NCI-H345 treated with DMSO at 0.1 percent for 48 hours (cell line): ENCODE measurements at regions not wholly inside any gene's neighbourhood (a gene's known extent, or its start where the extent isn't known, plus 50 kb on each side); places are given as distances from the start of the nearest gene placed in this dataset.
A peak's percentile ranks its signal among the peaks of the same experiment; 100 is the strongest.

Experiments
- DNase-seq: peaks from one replicate; lab custom pipeline; 2025; ENCODE audit not compliant: unreplicated experiment; lab: John Stamatoyannopoulos, UW

DNA sequence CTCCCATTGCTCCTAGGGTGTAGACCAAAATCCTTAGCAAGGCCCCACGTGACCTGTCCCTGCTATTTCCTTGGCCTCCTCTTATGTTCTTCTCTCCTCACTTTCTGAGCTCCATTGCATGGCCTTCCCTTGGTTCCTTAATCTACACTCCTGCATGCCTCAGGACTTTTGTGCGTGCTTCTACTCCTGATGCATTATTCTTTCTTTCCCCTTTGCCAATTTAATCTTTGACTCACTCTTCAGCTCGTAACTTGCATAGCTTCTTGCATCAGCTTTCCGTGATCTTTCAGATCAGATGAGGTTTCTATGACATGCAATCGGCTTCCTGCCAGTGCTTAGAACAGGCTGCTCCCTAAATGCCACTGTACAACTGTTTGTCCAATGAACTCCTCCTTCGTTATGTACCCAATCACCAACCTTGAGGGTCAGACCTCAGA is 261.6 kb upstream of the CADM1 start:
- DNase-seq, result no peak

DNA sequence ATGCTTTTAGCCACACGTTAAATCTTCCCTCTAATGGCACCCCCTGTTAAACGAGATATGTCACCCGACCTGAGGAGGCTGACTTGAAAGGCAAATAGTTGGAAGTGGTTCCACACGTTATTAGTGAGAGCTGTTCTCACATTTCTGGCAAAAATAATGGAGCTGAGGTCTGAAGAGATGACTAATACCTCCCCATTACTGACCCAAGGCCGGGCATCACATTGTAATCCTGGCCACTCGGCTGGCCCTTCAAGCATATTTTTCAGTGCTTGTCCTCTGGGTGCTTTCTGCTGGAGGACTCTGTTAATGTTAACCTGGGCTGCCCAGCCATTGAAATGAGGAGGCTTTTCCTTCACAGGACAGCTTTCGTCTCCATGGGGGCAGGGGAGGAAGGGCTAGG is 260.0 kb upstream of the CADM1 start:
- DNase-seq, result no peak

DNA sequence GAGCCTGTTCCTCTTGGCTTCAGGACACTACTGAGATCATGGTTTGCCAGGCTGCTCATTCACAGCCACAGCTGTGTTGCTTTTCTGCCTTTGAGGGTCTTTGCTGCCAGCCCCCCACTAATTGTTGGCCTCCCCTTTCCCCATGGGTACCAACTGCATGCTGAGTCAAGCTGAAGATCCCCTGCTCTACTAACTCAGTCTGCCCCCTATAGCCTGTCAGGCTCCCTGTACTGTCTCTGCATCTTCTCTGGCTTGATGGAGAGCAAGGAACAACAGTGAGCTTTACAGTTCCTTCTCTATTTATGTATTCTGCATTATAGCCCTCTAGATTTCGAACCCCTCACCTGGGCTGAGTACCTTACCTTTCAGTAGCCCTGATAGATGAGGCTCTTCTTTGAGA is 257.6 kb upstream of the CADM1 start:
- no peak for DNase-seq

DNA sequence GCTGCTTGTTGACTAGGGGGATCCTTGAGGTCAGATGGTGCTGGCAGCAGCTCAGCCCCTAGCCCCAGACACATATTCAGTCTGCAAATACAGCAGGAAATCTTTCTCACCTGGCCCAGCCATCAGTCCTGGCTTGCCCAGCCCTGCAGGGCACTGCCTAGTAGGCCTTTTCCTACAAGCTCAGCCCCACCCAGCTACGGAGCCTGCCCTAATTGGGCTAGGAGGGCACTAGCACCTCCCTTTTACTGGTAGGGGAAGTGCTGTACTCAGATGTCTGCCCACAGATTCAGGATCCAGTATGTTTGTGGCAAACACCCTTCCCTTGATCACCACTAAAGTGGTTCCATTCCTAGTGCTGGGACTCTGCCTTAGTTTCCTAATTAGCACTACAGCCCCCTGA is 257.1 kb upstream of the CADM1 start:
- no peak for DNase-seq

DNA sequence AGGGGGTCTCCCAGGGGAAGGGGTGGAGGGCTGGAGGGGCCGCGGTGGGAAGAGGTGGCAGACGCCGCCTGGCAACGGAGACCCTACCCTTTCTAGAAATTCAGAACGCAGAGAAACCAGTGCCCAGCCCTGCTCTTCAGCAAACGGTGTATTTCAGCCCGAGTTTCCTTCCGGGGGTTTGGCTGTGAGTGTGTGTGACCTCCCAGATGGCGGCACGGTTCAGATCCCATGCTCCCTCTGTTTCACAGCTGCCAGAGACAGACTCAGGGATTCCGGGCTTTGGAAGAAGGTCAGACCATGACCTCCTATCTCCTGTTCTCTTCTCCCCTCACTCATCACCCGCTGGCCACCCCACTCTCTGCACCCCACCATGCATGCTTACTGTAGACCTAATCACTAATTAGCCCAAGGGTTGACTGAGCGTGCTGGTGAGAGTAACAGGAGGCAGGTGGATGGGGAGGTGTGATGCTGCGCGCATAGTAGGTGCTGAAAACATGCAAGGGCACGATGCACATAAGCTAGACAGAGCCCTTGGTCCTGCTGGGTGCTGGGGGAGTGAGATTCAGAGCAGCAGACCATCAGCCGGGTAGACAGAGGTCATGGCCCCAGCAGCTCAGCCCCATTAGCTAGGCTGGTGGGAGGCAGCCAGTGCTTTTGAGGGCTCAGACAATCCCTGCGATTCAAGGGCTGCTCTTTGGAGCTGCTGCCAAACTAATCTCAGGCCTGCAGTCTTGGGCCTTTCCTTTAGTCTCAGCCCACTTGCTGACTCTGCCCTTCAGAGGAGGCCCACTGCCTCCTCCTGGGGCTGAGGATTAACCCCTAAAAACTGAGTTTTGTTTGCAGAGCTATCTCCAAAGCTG is 256.5 kb upstream of the CADM1 start:
- DNase-seq, result no peak

DNA sequence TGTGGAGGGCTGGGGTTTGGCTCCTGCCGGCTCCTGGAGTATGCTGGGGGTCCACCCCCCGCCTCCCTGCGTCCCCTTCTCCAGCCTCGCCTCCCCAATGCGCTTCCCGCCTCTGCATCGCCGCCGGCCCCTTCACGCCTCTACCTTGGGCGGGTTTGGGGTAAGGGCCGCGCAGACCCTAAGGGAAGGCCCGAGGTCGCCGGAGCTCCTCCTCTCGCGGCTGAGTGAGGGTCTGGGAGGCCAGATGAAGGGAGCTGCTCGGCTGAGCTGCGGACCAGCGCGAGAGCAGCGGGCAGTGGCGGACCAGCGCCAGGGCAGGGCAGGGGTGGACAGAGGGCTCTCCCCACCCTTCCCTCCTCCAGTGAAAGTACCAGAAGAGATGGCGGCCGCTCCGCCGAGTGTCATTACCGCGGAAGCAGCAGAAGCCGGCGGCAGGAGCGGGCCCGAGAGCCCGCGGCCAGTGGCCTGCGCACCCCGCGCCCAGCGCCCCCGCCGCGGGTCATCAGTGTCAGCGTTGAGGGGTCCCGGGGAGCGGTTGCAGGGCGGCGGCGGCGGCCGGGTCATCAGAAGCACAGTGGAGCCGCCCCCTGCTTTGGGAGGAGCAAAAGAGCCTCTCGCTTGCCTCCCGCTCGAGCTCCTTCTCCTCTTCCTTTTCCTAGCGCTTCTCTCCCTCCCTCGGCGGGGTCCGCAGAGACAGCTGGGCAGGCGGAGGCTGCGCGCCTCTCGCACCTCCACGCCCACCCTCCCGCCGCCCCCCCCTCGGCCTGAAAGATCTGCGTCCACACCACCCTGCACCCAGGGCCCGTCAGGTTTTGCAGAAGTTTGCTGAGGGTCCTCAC is 255.6 kb upstream of the CADM1 start:
- no peak for DNase-seq

DNA sequence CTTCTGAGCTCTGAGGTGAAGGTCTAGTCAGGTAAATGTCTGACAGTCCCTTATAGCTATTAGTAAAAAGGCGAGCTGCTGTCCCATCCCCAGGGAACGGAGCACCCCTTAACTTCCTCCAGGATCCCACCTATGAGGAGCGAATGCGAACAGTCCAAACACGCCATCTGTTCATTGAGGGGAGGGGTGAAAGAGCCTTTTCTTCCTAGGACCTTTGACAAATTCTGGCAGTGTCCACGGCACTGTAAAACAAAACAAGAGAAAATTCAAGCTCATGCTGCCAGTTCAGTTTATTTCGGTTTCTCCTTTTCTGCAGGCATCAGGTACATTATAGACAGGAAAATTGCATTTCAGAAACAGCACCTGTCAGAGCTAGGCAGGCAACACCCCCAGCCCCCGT is 253.8 kb upstream of the CADM1 start:
- DNase-seq, result no peak

DNA sequence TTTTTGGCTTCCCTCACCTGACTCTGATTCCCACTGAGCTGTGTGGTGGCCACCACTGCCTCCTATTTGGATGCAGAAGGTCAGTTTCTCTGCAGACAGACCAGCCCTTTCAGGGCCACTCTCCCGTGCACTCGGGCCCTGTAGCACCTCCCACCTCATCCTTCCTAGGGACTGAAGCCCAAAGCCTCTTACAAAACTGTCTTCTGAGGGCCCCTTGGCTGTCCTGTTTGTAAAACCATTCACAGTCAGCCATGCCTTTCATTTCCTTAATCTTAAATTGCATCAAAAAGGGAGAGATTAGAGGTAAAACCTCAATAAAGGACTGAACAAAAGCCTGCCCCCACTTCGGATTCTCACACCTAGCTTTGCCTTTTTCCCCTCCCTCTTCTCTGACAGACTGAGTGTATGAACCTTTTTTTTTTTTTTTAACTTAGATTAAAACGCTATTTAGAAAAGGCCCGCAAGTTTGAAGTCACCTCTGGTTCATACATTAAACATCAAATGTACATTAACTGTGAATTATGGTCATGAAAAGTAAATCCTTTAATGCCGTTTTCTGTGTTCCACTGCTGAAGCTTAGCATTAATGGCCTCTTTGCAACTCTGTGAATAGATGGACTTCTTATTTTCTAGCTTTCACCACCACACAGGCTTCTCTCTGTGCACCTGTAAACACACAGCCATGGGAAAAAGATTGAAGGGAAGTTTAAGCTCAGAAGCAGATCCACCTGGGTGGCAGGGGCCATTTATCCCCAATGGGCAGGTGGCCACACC is 247.2 kb upstream of the CADM1 start:
- no peak for DNase-seq

DNA sequence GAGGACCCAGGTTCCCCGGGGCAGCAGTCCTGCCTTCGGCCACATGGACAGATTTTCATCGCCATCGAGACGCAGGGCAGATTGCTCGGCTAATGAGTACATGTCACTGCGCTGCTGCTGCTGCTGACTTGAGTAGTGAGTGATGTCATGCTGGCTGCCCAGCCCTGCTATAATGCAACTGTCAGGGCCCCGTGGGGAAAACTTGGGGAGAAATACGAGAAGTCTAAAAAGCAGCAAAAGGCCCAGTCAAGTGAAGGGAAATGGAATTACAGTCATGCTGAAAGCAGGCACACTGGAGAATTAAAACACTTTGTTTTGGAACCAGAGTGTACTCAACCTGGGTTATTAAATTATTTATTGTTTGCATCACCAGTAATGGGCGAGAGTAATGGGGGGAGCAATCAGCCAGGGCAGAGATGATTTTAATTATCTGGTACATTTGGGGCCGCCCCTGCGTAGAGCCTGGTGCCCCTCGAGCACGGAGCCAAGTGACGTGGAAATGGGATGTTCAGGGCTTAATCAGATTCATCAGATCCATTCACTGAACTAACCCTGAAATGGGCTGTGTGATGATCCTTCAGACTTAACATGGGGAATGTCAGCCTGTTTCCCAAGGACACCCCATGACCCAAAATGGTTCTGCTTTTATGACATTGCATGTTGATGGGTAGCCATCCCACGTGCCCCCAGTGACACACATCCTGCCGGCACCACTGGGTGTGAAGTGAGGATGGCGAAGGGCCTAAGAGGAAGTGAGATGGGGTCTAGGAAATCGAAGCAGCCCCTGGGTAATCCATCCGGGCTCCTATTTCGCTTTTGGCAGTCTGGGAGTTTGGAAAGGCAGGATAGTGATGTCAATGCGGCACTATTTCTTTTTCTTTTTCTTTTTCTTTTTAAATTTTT is 241.6 kb upstream of the CADM1 start:
- DNase-seq, result no peak

DNA sequence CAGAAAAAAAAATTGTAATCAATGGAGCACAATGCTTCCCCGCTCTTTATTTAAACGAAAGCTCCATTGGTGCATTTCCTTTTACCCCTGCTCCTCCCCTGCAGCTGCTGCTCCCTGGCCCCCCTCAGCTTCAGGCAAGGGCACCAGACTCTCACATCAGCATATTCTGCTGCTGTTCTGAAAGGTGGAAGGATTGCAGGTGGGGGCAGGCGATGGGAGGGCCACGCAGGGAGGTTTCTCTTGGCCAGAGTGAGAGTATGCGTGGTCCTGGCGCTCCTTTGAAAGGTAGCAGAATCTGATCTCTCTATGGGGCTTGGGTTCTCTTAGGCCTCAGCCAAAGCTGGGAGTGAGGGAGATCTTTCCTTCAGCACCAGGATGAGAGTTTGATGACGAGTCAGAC is 240.9 kb upstream of the CADM1 start:
- DNase-seq, result no peak

DNA sequence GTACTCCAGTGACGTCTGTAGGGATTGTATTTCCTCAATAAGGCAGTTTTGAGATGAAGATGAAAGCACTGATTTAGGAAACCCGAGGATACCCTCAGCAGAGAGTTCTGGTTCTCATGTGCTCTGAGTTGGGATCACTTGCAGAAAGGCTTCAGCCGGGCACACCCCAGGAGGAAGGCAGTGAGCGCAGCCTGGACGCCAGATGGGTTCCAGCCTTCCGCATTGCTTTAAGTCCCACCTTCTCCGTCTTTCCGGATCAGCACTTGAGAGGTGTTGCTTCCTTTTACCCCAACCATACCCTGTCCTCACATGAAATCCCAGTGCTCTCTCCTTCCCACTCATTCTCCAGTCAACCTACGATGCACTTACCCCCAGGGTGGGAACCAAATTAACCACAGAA is 239.5 kb upstream of the CADM1 start:
- no peak for DNase-seq

DNA sequence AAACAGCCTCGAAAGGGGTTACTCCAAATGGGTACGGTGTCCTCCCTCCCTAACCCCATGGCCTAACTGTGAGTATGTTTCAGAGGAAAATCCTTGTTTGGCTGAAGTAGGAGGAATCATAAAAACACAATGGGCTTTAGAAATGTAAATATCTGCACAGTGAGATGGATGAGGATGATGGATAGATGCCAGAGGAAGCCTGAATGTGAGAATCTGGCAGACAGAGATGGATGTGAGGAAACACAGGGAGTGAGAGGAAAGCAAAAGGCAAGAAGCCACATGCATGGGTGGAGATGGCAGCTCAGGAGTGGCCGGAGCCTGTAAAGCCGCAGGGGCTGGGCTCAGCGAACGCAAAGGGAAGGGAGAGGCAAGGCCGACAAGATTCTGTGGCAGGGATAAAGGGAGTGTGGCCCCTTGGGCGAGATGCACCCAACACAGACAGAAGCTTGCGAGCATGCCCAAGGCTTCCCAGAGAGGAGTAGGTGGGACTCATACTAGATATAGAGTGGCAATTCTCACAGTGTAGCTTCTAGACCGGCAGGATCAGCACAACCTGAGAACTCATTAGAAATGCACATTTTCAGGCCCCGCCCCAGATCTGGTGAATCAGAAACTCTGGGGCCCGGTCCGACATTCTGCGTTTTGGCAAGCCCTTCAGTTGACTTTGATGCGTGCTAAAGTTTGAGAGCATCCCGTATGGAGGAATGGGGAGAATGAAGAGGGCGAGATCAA is 237.3 kb upstream of the CADM1 start:
- peak; percentile 72 for DNase-seq

DNA sequence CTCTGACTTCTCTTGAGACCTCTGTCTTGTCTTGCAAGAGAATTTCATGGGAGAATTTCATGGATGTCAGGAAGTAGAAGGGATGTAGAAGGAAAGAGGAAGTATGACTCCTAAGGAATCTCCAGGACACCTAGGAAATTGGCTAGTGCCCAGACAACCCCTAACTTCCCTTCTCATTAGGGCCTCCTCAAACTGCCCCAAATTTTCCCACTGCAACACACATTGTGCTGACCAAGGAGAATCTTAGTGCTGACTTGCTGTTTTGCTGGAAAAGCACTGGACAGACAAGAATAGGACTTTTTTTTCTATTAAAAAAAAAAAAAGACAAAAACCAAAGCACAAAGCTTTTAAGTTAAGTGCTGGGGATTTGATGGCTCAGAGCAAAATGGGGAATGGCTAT is 236.1 kb upstream of the CADM1 start:
- no peak for DNase-seq

DNA sequence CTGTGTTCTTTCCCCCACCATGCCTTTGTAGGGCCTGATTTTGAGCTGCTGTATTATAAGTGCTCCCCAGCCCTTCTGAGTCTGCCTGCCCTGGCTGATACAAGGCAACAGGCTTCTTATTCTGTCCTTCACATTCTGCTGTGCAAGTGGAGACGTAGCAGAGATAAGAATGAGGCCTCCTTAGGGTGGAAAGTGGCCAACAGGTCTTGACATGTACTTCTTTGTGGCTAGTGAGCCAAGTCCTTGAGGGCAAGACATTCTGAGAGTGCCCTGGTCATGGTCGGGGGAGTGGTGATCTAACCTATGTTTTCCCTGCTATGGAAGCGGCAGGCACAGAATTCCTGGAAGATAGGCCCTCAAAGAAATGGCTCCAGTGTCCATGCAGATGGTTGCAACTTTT is 235.7 kb upstream of the CADM1 start:
- no peak for DNase-seq

DNA sequence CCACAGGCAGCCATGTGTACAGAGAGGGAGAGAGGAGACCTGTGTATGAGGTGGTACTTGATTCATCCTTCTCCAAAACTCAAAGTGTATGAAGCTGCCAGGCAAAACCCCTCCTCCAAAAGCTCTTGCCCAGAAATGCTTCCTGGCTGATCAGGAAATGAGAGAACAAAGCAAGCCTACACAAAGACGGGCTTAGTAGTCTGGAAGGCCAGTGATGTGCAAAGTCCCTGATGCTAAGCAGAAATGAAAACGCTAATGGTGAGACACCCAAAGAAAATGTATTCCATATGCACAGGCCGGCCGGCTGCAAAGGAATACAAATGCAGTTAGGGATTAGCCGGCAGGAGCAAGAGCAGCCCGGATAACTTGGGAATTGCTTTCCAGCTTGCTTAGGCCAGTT is 234.9 kb upstream of the CADM1 start:
- no peak for DNase-seq

DNA sequence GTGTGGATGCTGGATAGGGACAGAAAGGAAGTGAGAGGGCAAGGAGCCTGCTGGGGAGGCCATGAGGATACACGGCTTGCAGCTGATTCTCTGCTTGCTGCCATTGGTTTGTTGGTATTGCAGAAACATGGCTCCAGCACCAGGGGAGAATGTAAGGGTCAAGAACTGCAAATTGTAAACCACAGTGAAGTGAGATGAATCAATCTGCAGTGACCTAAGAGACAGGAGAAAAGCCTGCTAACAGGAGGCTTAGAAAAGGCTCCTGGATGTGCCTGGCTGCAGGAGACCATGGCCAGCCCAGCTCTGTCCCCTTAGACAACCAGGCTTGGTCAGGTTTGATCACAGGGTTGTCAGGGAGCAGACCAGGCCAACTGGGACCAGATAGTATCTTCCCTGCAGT is 233.7 kb upstream of the CADM1 start:
- DNase-seq, result no peak

DNA sequence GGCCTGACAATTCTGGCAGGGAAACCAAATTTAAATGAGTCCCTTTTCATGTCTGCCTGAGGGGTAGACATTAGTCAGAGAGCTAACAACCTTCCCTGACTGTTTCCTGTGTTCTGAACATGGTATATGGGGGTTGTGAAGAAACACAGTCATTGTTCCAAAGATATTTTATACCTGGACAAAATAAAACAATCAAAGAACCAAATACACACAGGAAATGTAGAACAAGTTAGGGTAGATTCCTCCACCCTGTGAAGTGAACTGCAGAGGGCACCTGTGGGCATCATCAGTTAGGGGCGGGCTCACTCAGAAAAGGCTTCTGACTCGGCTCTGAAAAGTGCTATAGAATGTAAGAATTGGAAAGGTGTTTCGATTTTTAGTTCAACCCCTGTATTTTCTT is 231.9 kb upstream of the CADM1 start:
- no peak for DNase-seq

DNA sequence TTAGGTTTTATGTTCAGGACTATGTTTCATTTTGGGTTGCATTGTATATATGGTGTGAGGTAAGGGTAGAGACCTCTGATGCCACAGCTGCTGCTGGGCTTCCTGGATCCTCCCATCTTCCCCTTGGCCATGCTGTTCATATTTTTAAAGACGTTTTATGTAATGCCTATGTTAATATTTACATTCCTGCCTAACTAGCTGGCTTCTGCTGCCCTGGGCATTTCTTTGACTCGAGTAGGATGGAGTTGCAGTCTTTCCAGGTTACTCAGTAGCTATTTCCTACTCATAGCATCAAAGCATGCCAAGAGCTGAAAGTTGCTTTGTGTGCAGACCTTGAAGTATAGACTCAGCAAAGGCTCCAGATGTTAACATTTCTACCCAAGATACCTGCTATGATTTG is 220.5 kb upstream of the CADM1 start:
- DNase-seq, result no peak

DNA sequence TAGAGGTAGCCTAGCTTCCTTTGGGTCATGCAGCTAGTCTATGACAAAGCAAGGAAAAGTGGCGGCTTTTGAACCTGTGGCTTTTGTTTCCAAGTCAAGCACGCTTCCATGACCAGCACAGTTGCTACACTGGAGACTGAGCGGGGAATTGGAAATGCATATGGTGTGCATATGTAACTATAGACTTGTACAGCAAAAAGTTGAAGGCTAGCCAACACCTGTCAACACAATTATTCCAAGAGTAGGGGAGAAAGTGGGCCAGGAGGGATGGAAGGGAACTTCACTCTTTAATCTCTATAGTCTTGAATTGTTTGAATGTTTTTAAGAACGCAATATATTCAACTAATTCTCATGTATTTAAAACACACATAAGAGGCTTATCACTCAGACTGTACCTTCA is 218.5 kb upstream of the CADM1 start:
- no peak for DNase-seq
